DND-41 (cell line): ENCODE measurements at regions not wholly inside any gene's neighbourhood (a gene's known extent, or its start where the extent isn't known, plus 50 kb on each side); places are given as distances from the start of the nearest gene placed in this dataset.

Experiments used
- CTCF ChIP-seq: IDR thresholded peaks from 2 replicates; pipeline ENCODE4 v1.5.1; 2012; ENCODE audit warnings: borderline replicate concordance, low read length, moderate library complexity, mild to moderate bottlenecking; ENCODE audit not compliant: poor library complexity, severe bottlenecking; ENCODE audit errors: extremely low read depth
- EZH2 ChIP-seq: IDR thresholded peaks from 3 replicates; pipeline ENCODE4 v1.6.1; 2012; ENCODE audit warnings: borderline replicate concordance, low read depth, mild to moderate bottlenecking, moderate library complexity, low read length, inconsistent platforms; ENCODE audit not compliant: severe bottlenecking

GRCh38 chr3:110738531-110738930, 333.1 kb upstream of the NECTIN3 start:
- TF ChIP-seq CTCF (no peak), EZH2 (no peak)
